HepG2 (cell line): ENCODE measurements at regions not wholly inside any gene's neighbourhood (a gene's known extent, or its start where the extent isn't known, plus 50 kb on each side); places are given as distances from the start of the nearest gene placed in this dataset.

Experiments used
- ATAC-seq: fragments of 200-7000 bp; cut with Tn5 transposase; 3 replicates; pipeline ENCODE4 v1.9.1; 2020; ENCODE audit warnings: mild to moderate bottlenecking, moderate library complexity
- BruUV-seq: library from RNA; stranded (reverse); fragments of 400-500 nt; replicated peaks from 2 replicates; lab custom pipeline; 2021; lab: Mats Ljungman, UMichigan
- CTCF ChIA-PET: fragments of 300-600 bp; formaldehyde crosslinking; extraction: SDS; loops from one replicate; lab custom pipeline; 2021; ENCODE audit warnings: low total read pairs, inconsistent platforms, low intra/inter-chr PET ratio; lab: Yijun Ruan, JAX
- POLR2A ChIA-PET: fragments of 350-600 bp; sonication (Branson Sonifier 250); formaldehyde crosslinking; loops from one replicate; lab custom pipeline; 2020; ENCODE audit warnings: antibody characterized with exemption, inconsistent platforms; lab: Yijun Ruan, JAX
- DNase-seq: peaks from one replicate; pipeline ENCODE4 v3.0.0-alpha.2; 2015; ENCODE audit warnings: low spot score
- FAIRE-seq: peaks from 3 replicates; lab custom pipeline; 2011; peaks lifted over from hg19 to GRCh38; lab: Jason Lieb, UNC
- H2AFZ ChIP-seq: one replicate; pipeline ENCODE4 v1.6.1; 2011; ENCODE audit warnings: low read length, inconsistent platforms
- H3K27ac ChIP-seq: fragments of 300-600 bp; 3 replicates; pipeline ENCODE4 v1.8.0; 2011; ENCODE audit warnings: mixed run types, mild to moderate bottlenecking, mixed read lengths, low read length, inconsistent platforms; ENCODE audit not compliant: insufficient read depth; ENCODE audit errors: extremely low read length
- H3K27me3 ChIP-seq, 2 experiments: fragments of 200-600 bp in 1 of 2; 2 replicates in 1 of 2; 3 replicates in 1 of 2; pipeline versions ENCODE4 v1.6.0 to v1.8.0; 2011; ENCODE audit warnings: low read length in 2 of 2, mild to moderate bottlenecking in 2 of 2, moderate library complexity in 2 of 2, inconsistent platforms in 1 of 2; ENCODE audit not compliant: insufficient read depth in 2 of 2, control insufficient read depth in 1 of 2
- H3K36me3 ChIP-seq, 2 experiments: fragments of 200-600 bp in 1 of 2; replicated peaks in 1 of 2; 2 replicates in 1 of 2; 3 replicates in 1 of 2; pipeline versions ENCODE4 v1.5.1 to v1.8.0; 2011; ENCODE audit warnings: low read length in 2 of 2, inconsistent platforms in 1 of 2; ENCODE audit not compliant: insufficient read depth in 2 of 2, control insufficient read depth in 1 of 2
- H3K4me1 ChIP-seq: 2 replicates; pipeline ENCODE4 v1.5.1; 2012; ENCODE audit warnings: low read length, inconsistent platforms; ENCODE audit not compliant: insufficient read depth
- H3K4me2 ChIP-seq: 2 replicates; pipeline ENCODE4 v1.6.0; 2011; ENCODE audit warnings: low read depth, low read length, inconsistent platforms
- H3K4me3 ChIP-seq, 3 experiments: fragments of 200-600 bp in 1 of 3; sonication (generic), shearing (Covaris generic) in 1 of 3; replicated peaks in 1 of 3; 2 replicates each; pipeline ENCODE4 v1.5.1; 2011 to 2016; ENCODE audit warnings: low read length in 3 of 3, inconsistent platforms in 2 of 3, low read depth in 2 of 3, mild to moderate bottlenecking in 2 of 3, control low read depth in 1 of 3, mixed read lengths in 1 of 3; ENCODE audit not compliant: insufficient read depth in 1 of 3
- H3K79me2 ChIP-seq: one replicate; pipeline ENCODE4 v1.6.1; 2011; ENCODE audit warnings: low read length, inconsistent platforms; ENCODE audit not compliant: insufficient read depth
- H3K9ac ChIP-seq: 2 replicates; pipeline ENCODE4 v1.6.0; 2011; ENCODE audit warnings: mild to moderate bottlenecking, low read depth, low read length, inconsistent platforms; ENCODE audit not compliant: insufficient read depth
- H3K9me3 ChIP-seq: 2 replicates; pipeline ENCODE4 v1.5.1; 2012; ENCODE audit warnings: mild to moderate bottlenecking, low read length
- H4K20me1 ChIP-seq: 2 replicates; pipeline ENCODE4 v1.6.0; 2011; ENCODE audit warnings: inconsistent platforms, mild to moderate bottlenecking, low read length, moderate library complexity; ENCODE audit not compliant: insufficient read depth
- AHR ChIP-seq: IDR thresholded peaks from 2 replicates; pipeline ENCODE4 v1.6.1; 2018; ENCODE audit warnings: missing genetic modification reagents, missing compliant biosample characterization
- BCL6 ChIP-seq: IDR thresholded peaks from 2 replicates; pipeline ENCODE4 v1.6.1; 2016; ENCODE audit warnings: missing genetic modification reagents, missing compliant biosample characterization
- DNMT3B ChIP-seq: conservative IDR thresholded peaks from 2 replicates; pipeline ENCODE4 v1.6.1; 2016; ENCODE audit warnings: missing biosample characterization, control low read depth
- DPF2 ChIP-seq: sonication (generic); formaldehyde crosslinking; IDR thresholded peaks from 2 replicates; pipeline ENCODE4 v1.4.0; 2020; ENCODE audit warnings: mild to moderate bottlenecking, low read depth, missing genetic modification reagents, borderline replicate concordance
- GATAD1 ChIP-seq: IDR thresholded peaks from 2 replicates; pipeline ENCODE4 v1.6.1; 2016; ENCODE audit warnings: missing genetic modification reagents, missing compliant biosample characterization
- HMG20A ChIP-seq: IDR thresholded peaks from 2 replicates; pipeline ENCODE4 v1.6.1; 2016; ENCODE audit warnings: borderline replicate concordance
- KDM4B ChIP-seq: sonication (generic); formaldehyde crosslinking; IDR thresholded peaks from 2 replicates; pipeline ENCODE4 v1.4.0; 2020; ENCODE audit warnings: missing genetic modification reagents
- KMT2A ChIP-seq: sonication (generic); formaldehyde crosslinking; IDR thresholded peaks from 2 replicates; pipeline ENCODE4 v1.4.0; 2020; ENCODE audit warnings: missing genetic modification reagents
- NCOA5 ChIP-seq: sonication (generic); formaldehyde crosslinking; IDR thresholded peaks from 2 replicates; pipeline ENCODE4 v1.4.0; 2020; ENCODE audit warnings: missing genetic modification reagents
- NR2C2 ChIP-seq: sonication (generic); formaldehyde crosslinking; IDR thresholded peaks from 2 replicates; pipeline ENCODE4 v1.4.0; 2020; ENCODE audit warnings: missing genetic modification reagents, mild to moderate bottlenecking, moderate library complexity, borderline replicate concordance
- NR2F1 ChIP-seq, 2 experiments: fragments of 450-650 bp in 1 of 2; formaldehyde crosslinking in 1 of 2; IDR thresholded peaks; 2 replicates each; pipeline versions ENCODE4 v1.5.0 to v1.6.1; 2016 to 2020; ENCODE audit warnings: mild to moderate bottlenecking in 1 of 2, missing compliant biosample characterization in 1 of 2, missing genetic modification reagents in 1 of 2, moderate library complexity in 1 of 2
- PCBP1 ChIP-seq: fragments of 200-400 bp; formaldehyde crosslinking; IDR thresholded peaks from 2 replicates; pipeline ENCODE4 v1.6.1; 2017; ENCODE audit warnings: mild to moderate bottlenecking, low read depth, low read length, borderline replicate concordance
- PHF20 ChIP-seq: sonication (generic); formaldehyde crosslinking; IDR thresholded peaks from 2 replicates; pipeline ENCODE4 v1.5.0; 2020; ENCODE audit warnings: mild to moderate bottlenecking, missing genetic modification reagents
- RBM39 ChIP-seq: fragments of 200-400 bp; formaldehyde crosslinking; IDR thresholded peaks from one replicate; pipeline ENCODE4 v1.6.1; 2018; ENCODE audit warnings: antibody characterized with exemption, mild to moderate bottlenecking, low read depth, low read length; ENCODE audit not compliant: poor library complexity, severe bottlenecking
- ZBTB1 ChIP-seq: sonication (generic); formaldehyde crosslinking; IDR thresholded peaks from 2 replicates; pipeline ENCODE4 v1.4.0; 2020; ENCODE audit warnings: missing genetic modification reagents, borderline replicate concordance
- ZNF326 ChIP-seq: sonication (generic); formaldehyde crosslinking; IDR thresholded peaks from 2 replicates; pipeline ENCODE4 v1.4.0; 2020; ENCODE audit warnings: missing genetic modification reagents, borderline replicate concordance
- whole genome bisulfite sequencing: methylation state at CpG from one replicate; pipeline ENCODE4 v1.1.6; 2017; ENCODE audit warnings: low lambda C conversion rate; 5-methylcytosine and 5-hydroxymethylcytosine counted together
- in situ Hi-C: cut with HindIII; loops from 2 replicates; pipeline ENCODE4 v1.10.0; 2017; ENCODE audit warnings: low pct_unique_long_range_greater_than_20kb; ENCODE audit not compliant: extremely low pct_ligation_motif_present
- intact Hi-C: fragments of 100-400 bp; cut with micrococcal nuclease; formaldehyde crosslinking; loops from one replicate; pipeline ENCODE4 v1.10.0; 2022; ENCODE audit not compliant: unreplicated experiment
- TF ChIP-seq, protein P1 (sequence below): sonication (generic); formaldehyde crosslinking; IDR thresholded peaks from 2 replicates; pipeline ENCODE4 v1.4.0; 2020; ENCODE audit warnings: missing genetic modification reagents, mild to moderate bottlenecking, borderline replicate concordance
- TF ChIP-seq, protein P2 (sequence below): sonication (generic); formaldehyde crosslinking; IDR thresholded peaks from 2 replicates; pipeline ENCODE4 v1.8.0; 2022; ENCODE audit warnings: missing genetic modification reagents, mild to moderate bottlenecking, inconsistent platforms, borderline replicate concordance
- TF ChIP-seq, protein P3 (sequence below): fragments of 450-650 bp; IDR thresholded peaks from 2 replicates; pipeline ENCODE4 v1.6.1; 2017

DNA sequence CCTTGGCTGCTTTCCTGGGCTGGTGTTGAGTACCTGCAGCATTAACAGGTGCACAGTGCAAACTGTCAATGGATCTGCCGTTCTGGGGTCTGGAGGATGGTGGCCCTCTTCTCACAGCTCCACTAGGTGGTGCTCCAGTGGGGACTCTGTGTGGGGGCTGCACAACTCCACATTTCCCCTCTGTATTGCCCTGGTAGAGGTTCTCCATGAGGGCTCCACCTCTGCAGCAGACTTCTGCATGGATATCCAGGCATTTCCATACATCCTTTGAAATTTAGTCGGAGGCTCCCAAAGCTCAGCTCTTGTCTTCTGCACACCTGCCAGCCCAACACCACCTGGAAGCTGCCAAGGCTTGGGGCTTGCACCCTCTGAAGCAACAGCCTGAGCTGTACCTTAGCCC lies 198.6 kb downstream of the GXYLT1 start:
- H3K4me1 ChIP-seq, result no peaks in the 10 kb centered on the region
- no peak for TF ChIP-seq HMG20A
- no peak for TF ChIP-seq PCBP1
- no peak for TF ChIP-seq BCL6 (CRISPR knock-in tag)
- no peak for TF ChIP-seq DPF2 (CRISPR knock-in tag)
- TF ChIP-seq NCOA5 (CRISPR knock-in tag), result no peak
- TF ChIP-seq, protein P1, sequence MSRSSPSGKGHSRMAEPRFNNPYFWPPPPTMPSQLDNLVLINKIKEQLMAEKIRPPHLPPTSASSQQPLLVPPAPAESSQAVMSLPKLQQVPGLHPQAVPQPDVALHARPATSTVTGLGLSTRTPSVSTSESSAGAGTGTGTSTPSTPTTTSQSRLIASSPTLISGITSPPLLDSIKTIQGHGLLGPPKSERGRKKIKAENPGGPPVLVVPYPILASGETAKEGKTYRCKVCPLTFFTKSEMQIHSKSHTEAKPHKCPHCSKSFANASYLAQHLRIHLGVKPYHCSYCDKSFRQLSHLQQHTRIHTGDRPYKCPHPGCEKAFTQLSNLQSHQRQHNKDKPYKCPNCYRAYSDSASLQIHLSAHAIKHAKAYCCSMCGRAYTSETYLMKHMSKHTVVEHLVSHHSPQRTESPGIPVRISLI, result no peak
- TF ChIP-seq, protein P2, sequence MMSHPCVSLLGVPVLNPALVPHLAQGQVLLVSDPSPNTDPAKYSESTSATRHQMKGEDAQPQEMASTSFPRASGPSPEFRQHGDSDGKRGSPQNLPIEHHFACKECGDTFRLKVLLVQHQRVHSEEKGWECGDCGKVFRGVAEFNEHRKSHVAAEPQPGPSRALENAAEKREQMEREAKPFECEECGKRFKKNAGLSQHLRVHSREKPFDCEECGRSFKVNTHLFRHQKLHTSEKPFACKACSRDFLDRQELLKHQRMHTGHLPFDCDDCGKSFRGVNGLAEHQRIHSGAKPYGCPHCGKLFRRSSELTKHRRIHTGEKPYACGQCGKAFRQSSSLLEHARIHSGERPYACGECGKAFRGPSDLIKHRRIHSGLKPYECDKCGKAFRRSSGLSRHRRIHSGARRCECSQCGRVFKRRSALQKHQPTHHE, result no peak
- TF ChIP-seq, protein P3, sequence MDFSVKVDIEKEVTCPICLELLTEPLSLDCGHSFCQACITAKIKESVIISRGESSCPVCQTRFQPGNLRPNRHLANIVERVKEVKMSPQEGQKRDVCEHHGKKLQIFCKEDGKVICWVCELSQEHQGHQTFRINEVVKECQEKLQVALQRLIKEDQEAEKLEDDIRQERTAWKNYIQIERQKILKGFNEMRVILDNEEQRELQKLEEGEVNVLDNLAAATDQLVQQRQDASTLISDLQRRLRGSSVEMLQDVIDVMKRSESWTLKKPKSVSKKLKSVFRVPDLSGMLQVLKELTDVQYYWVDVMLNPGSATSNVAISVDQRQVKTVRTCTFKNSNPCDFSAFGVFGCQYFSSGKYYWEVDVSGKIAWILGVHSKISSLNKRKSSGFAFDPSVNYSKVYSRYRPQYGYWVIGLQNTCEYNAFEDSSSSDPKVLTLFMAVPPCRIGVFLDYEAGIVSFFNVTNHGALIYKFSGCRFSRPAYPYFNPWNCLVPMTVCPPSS, result no peak
- no peak for TF ChIP-seq KMT2A (CRISPR knock-in tag)
- no peak for TF ChIP-seq ZBTB1
- TF ChIP-seq NR2C2, result no peak
- TF ChIP-seq PHF20, result no peak
- no peak for TF ChIP-seq DNMT3B (CRISPR knock-in tag)
- no peak for TF ChIP-seq KDM4B (CRISPR knock-in tag)
- no peak for TF ChIP-seq GATAD1
- TF ChIP-seq ZNF326 (CRISPR knock-in tag), result no peak
- TF ChIP-seq AHR (CRISPR knock-in tag), result no peak
- no peak for TF ChIP-seq NR2F1 (CRISPR knock-in tag; IDR thresholded peaks at IDR 0.05)
- no peak for TF ChIP-seq RBM39
- WGBS, result 0% methylated on average over 1 of the region's 2 CpGs
- H3K4me3 ChIP-seq, result no peak overlapping the region
- no peak overlapping the region for H3K4me2 ChIP-seq
- in situ Hi-C loops (no loop called here), intact Hi-C loops (no loop called here)
- DNase-seq, result no peak
- no peak for FAIRE-seq
- H3K79me2 ChIP-seq, result no peaks in the 10 kb centered on the region
- ATAC-seq, result no peak
- no peaks in the 10 kb centered on the region for H3K27me3 ChIP-seq
- BruUV-seq, result no TSS peak
- POLR2A ChIA-PET, result no interaction called here
- H2AFZ ChIP-seq, result no peak overlapping the region
- H4K20me1 ChIP-seq, result no peaks in the 10 kb centered on the region
- no peak overlapping the region for H3K9ac ChIP-seq
- peaks cover 23% of the 10 kb centered on the region for H3K9me3 ChIP-seq
- no peak overlapping the region for H3K27ac ChIP-seq
- CTCF ChIA-PET, result no interaction called here
- H3K36me3 ChIP-seq, result no peaks in the 10 kb centered on the region; a peak in 1 of 5 replicates
